Omental fat pad (tissue), 3 donors: ENCODE measurements at regions not wholly inside any gene's neighbourhood (a gene's known extent, or its start where the extent isn't known, plus 50 kb on each side); places are given as distances from the start of the nearest gene placed in this dataset.
A peak's percentile ranks its signal among the peaks of the same experiment; 100 is the strongest.
"Not testable (repeated sequence)": the region's sequence is repeated elsewhere in the genome, so short reads cannot be mapped to it uniquely, and the experiment has no call there.

Experiments
- ATAC-seq: fragments of 150-250 bp; one replicate; pipeline ENCODE4 v1.9.1; 2016; ENCODE audit warnings: mild to moderate bottlenecking, moderate library complexity; ENCODE audit not compliant: low FRiP score
- DNase-seq: peaks from one replicate; pipeline ENCODE4 v3.0.0-alpha.2; 2019; ENCODE audit warnings: low spot score
- CTCF ChIP-seq, 3 donors: fragments of 450-650 bp; IDR thresholded peaks; one replicate each; pipeline ENCODE4 v1.5.1; 2016 to 2017; ENCODE audit warnings: antibody characterized with exemption in 3 of 3, mild to moderate bottlenecking in 3 of 3, moderate library complexity in 2 of 3

DNA sequence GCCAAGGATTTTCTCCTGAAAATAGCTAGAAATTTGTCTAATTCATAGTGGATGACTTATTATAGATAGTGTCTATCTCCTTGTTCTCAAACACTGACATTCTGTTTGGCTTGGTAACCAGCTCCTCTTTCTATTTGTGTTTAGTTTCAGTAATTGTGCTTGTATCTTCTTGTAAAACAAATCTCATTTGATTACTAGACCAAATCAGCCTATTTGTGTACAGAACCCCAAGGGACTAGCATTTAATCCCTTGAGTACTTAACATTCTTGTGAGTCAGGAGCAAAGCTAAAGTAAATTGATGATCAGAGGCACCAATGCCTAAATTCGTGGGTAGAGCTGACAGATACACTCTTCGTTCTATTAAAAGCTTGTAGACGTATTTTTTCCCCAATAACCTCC lies 306.5 kb upstream of the SLITRK3 start:
- no peak for TF ChIP-seq CTCF (IDR thresholded peaks at IDR 0.05)
- DNase-seq (no peak), ATAC-seq (no peak)

GRCh38 chr3:165498742-165499141 lies 302.6 kb upstream of the SLITRK3 start:
- ATAC-seq, DNase-seq: not testable (repeated sequence)

- peak; percentile 82 for ATAC-seq
- DNase-seq, result no peak
- no peak for TF ChIP-seq CTCF (IDR thresholded peaks at IDR 0.05)
These were observed 295.3 kb upstream of the SLITRK3 start for GRCh38 chr3:165491487-165491886.

GRCh38 chr3:165476399-165477060 lies 280.3 kb upstream of the SLITRK3 start:
- ATAC-seq (no peak), DNase-seq (no peak)

GRCh38 chr3:165466856-165467255 lies 270.7 kb upstream of the SLITRK3 start:
- no peak for DNase-seq
- no peak for TF ChIP-seq CTCF (IDR thresholded peaks at IDR 0.05)
- ATAC-seq, result no peak

More at GRCh38 chr3:165476399-165477060, 280.3 kb upstream of the SLITRK3 start:
- no peak for TF ChIP-seq CTCF (IDR thresholded peaks at IDR 0.05)

- TF ChIP-seq CTCF (IDR thresholded peaks at IDR 0.05), result no peak
- no peak for ATAC-seq
- no peak for DNase-seq
These were observed 268.6 kb upstream of the SLITRK3 start for GRCh38 chr3:165464736-165465135.

- ATAC-seq (peak; percentile 46), DNase-seq (no peak)
- TF ChIP-seq CTCF (IDR thresholded peaks at IDR 0.05), result no peak
These were observed 267.3 kb upstream of the SLITRK3 start for GRCh38 chr3:165463531-165463930.
